ENCODE measurements at regions not wholly inside any gene's neighbourhood (a gene's known extent, or its start where the extent isn't known, plus 50 kb on each side); places are given as distances from the start of the nearest gene placed in this dataset.

DNA sequence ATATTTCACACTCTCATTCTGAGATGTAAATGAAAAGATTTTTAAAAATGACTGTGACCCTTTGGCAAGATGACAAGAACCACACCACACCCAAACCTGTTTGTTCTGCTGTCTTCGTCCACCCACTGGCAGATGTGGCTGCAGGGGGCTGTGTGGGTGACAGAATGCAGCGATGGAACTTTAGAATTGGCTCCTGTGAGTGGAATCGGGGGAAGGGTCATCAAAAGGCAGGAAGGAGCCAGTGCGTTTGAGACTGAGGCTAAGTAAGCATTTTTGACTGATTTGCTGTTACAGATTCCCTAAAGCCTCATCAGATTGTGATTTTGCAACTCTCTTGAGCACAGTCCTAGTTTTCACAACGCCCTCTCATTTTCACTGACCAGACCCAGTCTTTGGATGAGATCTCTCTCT, 111.2 kb upstream of the ADGRL2 start:
- H3K4me2 ChIP-seq (ENCODE audit: low read length) = no peak overlapping the region

DNA sequence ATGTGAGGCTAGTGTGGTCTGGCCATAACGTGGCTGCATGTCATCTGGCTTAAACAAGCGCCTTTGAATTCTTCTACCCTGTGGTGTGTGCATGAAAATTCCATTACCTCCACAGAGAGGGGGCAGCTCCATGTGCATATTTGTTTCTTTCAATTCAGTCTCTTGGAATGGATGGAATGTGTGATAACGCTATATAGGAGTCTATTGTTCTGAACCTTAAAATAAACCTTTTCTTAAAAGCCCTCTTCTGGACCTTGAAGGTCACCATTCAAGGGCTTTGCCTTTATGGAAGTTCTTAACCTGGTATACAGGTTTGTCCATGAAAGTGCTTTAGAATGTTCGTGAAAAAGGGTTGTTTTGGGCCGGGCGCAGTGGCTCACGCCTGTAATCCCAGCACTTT, 118.2 kb upstream of the ADGRL2 start:
- Histone ChIP-seq H3K4me1 (ENCODE audit: insufficient read depth, low read length, severe bottlenecking) (no peaks in the 10 kb centered on the region), H3K9ac (ENCODE audit: low read length) (no peak overlapping the region), H3K9me3 (ENCODE audit: low read length) (no peaks in the 10 kb centered on the region), H3K36me3 (ENCODE audit: insufficient read depth, low read length) (no peaks in the 10 kb centered on the region), H2AFZ (ENCODE audit: low read length) (no peak overlapping the region), H3K27me3 (ENCODE audit: insufficient read depth, low read length) (no peaks in the 10 kb centered on the region), H3K27ac (ENCODE audit: low read depth, low read length, poor library complexity, severe bottlenecking) (no peak overlapping the region), H3K4me2 (ENCODE audit: low read length) (no peak overlapping the region), H3F3A (ENCODE audit: insufficient read depth, low read length) (no peaks in the 10 kb centered on the region), H3K4me3 (ENCODE audit: low read depth, low read length, poor library complexity, severe bottlenecking) (no peak overlapping the region), H3K9me2 (ENCODE audit: low read depth, low read length) (no peaks in the 10 kb centered on the region), H4K20me1 (ENCODE audit: insufficient read depth, low read length) (no peaks in the 10 kb centered on the region), H3K79me2 (ENCODE audit: insufficient read depth, low read length) (no peaks in the 10 kb centered on the region)
- TF ChIP-seq EZH2 (IDR thresholded peaks at IDR 0.05; ENCODE audit: borderline replicate concordance, low read length) (no peak), CTCF (IDR thresholded peaks at IDR 0.05; ENCODE audit: low read length) (no peak)

More for the DNA sequence above, 111.2 kb upstream of the ADGRL2 start:
- no peaks in the 10 kb centered on the region for H3K36me3 ChIP-seq (ENCODE audit: insufficient read depth, low read length)
- H3K9me2 ChIP-seq (ENCODE audit: low read depth, low read length) = no peaks in the 10 kb centered on the region
- TF ChIP-seq EZH2 (IDR thresholded peaks at IDR 0.05; ENCODE audit: borderline replicate concordance, low read length) (no peak), CTCF (IDR thresholded peaks at IDR 0.05; ENCODE audit: low read length) (no peak)
- no peak overlapping the region for H3K4me3 ChIP-seq (ENCODE audit: low read depth, low read length, poor library complexity, severe bottlenecking)
- H3K79me2 ChIP-seq (ENCODE audit: insufficient read depth, low read length) = no peaks in the 10 kb centered on the region
- H2AFZ ChIP-seq (ENCODE audit: low read length) = no peak overlapping the region
- no peak overlapping the region for H3K9ac ChIP-seq (ENCODE audit: low read length)
- H3K27me3 ChIP-seq (ENCODE audit: insufficient read depth, low read length) = no peaks in the 10 kb centered on the region
- no peak overlapping the region for H3K27ac ChIP-seq (ENCODE audit: low read depth, low read length, poor library complexity, severe bottlenecking)
- no peaks in the 10 kb centered on the region for H3K9me3 ChIP-seq (ENCODE audit: low read length)
- no peaks in the 10 kb centered on the region for H3K4me1 ChIP-seq (ENCODE audit: insufficient read depth, low read length, severe bottlenecking)
- no peaks in the 10 kb centered on the region for H4K20me1 ChIP-seq (ENCODE audit: insufficient read depth, low read length)
- no peaks in the 10 kb centered on the region for H3F3A ChIP-seq (ENCODE audit: insufficient read depth, low read length)

GRCh38 chr1:81681601-81682266, 119.0 kb upstream of the ADGRL2 start:
- no peaks in the 10 kb centered on the region for H3F3A ChIP-seq (ENCODE audit: insufficient read depth, low read length)
- H3K4me1 ChIP-seq (ENCODE audit: insufficient read depth, low read length, severe bottlenecking) = no peaks in the 10 kb centered on the region
- no peaks in the 10 kb centered on the region for H3K79me2 ChIP-seq (ENCODE audit: insufficient read depth, low read length)
- H2AFZ ChIP-seq (ENCODE audit: low read length) = no peak overlapping the region
- no peak overlapping the region for H3K4me2 ChIP-seq (ENCODE audit: low read length)
- no peaks in the 10 kb centered on the region for H3K27me3 ChIP-seq (ENCODE audit: insufficient read depth, low read length)
- H3K27ac ChIP-seq (ENCODE audit: low read depth, low read length, poor library complexity, severe bottlenecking) = no peak overlapping the region
- H3K9me2 ChIP-seq (ENCODE audit: low read depth, low read length) = no peaks in the 10 kb centered on the region
- no peaks in the 10 kb centered on the region for H3K9me3 ChIP-seq (ENCODE audit: low read length)
- H3K4me3 ChIP-seq (ENCODE audit: low read depth, low read length, poor library complexity, severe bottlenecking) = no peak overlapping the region
- no peak overlapping the region for H3K9ac ChIP-seq (ENCODE audit: low read length)
- H3K36me3 ChIP-seq (ENCODE audit: insufficient read depth, low read length) = no peaks in the 10 kb centered on the region
- no peak for TF ChIP-seq CTCF (IDR thresholded peaks at IDR 0.05; ENCODE audit: low read length)
- no peak for TF ChIP-seq EZH2 (IDR thresholded peaks at IDR 0.05; ENCODE audit: borderline replicate concordance, low read length)
- no peaks in the 10 kb centered on the region for H4K20me1 ChIP-seq (ENCODE audit: insufficient read depth, low read length)
